Ascending aorta (tissue), 2 donors: ENCODE measurements at regions not wholly inside any gene's neighbourhood (a gene's known extent, or its start where the extent isn't known, plus 50 kb on each side); places are given as distances from the start of the nearest gene placed in this dataset.
"Not testable (repeated sequence)": the region's sequence is repeated elsewhere in the genome, so short reads cannot be mapped to it uniquely, and the experiment has no call there.

Source experiments
- DNase-seq, 2 donors: peaks; one replicate each; pipeline ENCODE4 v3.0.0-alpha.2; 2019; ENCODE audit warnings: low spot score in 2 of 2
- H3K27ac ChIP-seq, 2 donors: fragments of 200-600 bp; sonication (generic); one replicate each; pipeline ENCODE4 v1.5.1; 2016 to 2017; ENCODE audit warnings: mild to moderate bottlenecking in 1 of 2
- H3K27me3 ChIP-seq: fragments of 200-600 bp; sonication (generic); one replicate; pipeline ENCODE4 v1.5.1; 2017
- H3K36me3 ChIP-seq, 2 donors: fragments of 200-600 bp; sonication (generic); one replicate each; pipeline ENCODE4 v1.5.1; 2016
- H3K4me1 ChIP-seq, 2 donors: fragments of 200-600 bp; sonication (generic); one replicate each; pipeline ENCODE4 v1.5.1; 2016 to 2017; ENCODE audit warnings: mild to moderate bottlenecking in 1 of 2
- H3K4me3 ChIP-seq, 2 donors: fragments of 200-600 bp; sonication (generic); one replicate each; pipeline ENCODE4 v1.5.1; 2016 to 2017; ENCODE audit warnings: mild to moderate bottlenecking in 1 of 2
- H3K9me3 ChIP-seq, 2 donors: fragments of 200-600 bp; sonication (generic); one replicate each; pipeline ENCODE4 v1.5.1; 2016
- CTCF ChIP-seq, 3 experiments: fragments of 200-600 bp in 2 of 3; fragments of 450-650 bp in 1 of 3; sonication (generic) in 2 of 3; IDR thresholded peaks; one replicate each; pipeline ENCODE4 v1.5.1; 2016 to 2019; ENCODE audit warnings: antibody characterized with exemption in 3 of 3, mild to moderate bottlenecking in 1 of 3, moderate library complexity in 1 of 3
- intact Hi-C: fragments of 100-400 bp; cut with DNase I; formaldehyde crosslinking; loops from one replicate; pipeline ENCODE4 v1.15.1; 2023

GRCh38 chr5:51214746-51215145 is 168.5 kb upstream of the ISL1 start:
- intact Hi-C loops = no loop called here
- no peaks in the 10 kb centered on the region for H3K4me1 ChIP-seq
- no peaks in the 10 kb centered on the region for H3K27me3 ChIP-seq
- no peak for TF ChIP-seq CTCF (IDR thresholded peaks at IDR 0.05)
- H3K36me3 ChIP-seq = no peaks in the 10 kb centered on the region
- H3K4me3 ChIP-seq = no peak overlapping the region
- H3K27ac ChIP-seq = no peak overlapping the region
- H3K9me3 ChIP-seq = no peaks in the 10 kb centered on the region
- no peak for DNase-seq

- H3K27ac ChIP-seq = no peak overlapping the region
- H3K27me3 ChIP-seq = no peaks in the 10 kb centered on the region
- no peak for TF ChIP-seq CTCF (IDR thresholded peaks at IDR 0.05)
- no peaks in the 10 kb centered on the region for H3K4me1 ChIP-seq
- no peaks in the 10 kb centered on the region for H3K36me3 ChIP-seq
- no peak for DNase-seq
- H3K9me3 ChIP-seq = peaks cover 0 to 9% of the 10 kb centered on the region in 2 donors
- no peak overlapping the region for H3K4me3 ChIP-seq
- intact Hi-C loops = no loop called here
Measured at GRCh38 chr5:51225789-51226742, 157.2 kb upstream of the ISL1 start.

- H3K4me1 ChIP-seq = no peaks in the 10 kb centered on the region
- peaks cover 0 to 9% of the 10 kb centered on the region in 2 donors for H3K9me3 ChIP-seq
- DNase-seq = no peak
- H3K27ac ChIP-seq = no peak overlapping the region
- intact Hi-C loops = no loop called here
- H3K4me3 ChIP-seq = no peak overlapping the region
- no peaks in the 10 kb centered on the region for H3K36me3 ChIP-seq
- no peak for TF ChIP-seq CTCF (IDR thresholded peaks at IDR 0.05)
- H3K27me3 ChIP-seq = no peaks in the 10 kb centered on the region
Measured at GRCh38 chr5:51227963-51228470, 155.2 kb upstream of the ISL1 start.

- Histone ChIP-seq H3K36me3 (no peaks in the 10 kb centered on the region), H3K4me1 (no peaks in the 10 kb centered on the region), H3K4me3 (no peak overlapping the region), H3K9me3 (peaks cover 0 to 9% of the 10 kb centered on the region in 2 donors), H3K27me3 (no peaks in the 10 kb centered on the region), H3K27ac (no peak overlapping the region)
- no peak for DNase-seq
- no peak for TF ChIP-seq CTCF (IDR thresholded peaks at IDR 0.05)
- intact Hi-C loops = no loop called here
Measured at GRCh38 chr5:51230336-51230735, 152.9 kb upstream of the ISL1 start.

GRCh38 chr5:51242456-51242855 is 140.8 kb upstream of the ISL1 start:
- Histone ChIP-seq H3K27me3 (no peaks in the 10 kb centered on the region), H3K36me3 (no peaks in the 10 kb centered on the region), H3K4me1 (no peaks in the 10 kb centered on the region), H3K27ac (no peak overlapping the region), H3K9me3 (no peaks in the 10 kb centered on the region), H3K4me3 (no peak overlapping the region)
- DNase-seq = no peak
- intact Hi-C loops = no loop called here
- no peak for TF ChIP-seq CTCF (IDR thresholded peaks at IDR 0.05)

- intact Hi-C loops, H3K9me3 ChIP-seq, H3K4me3 ChIP-seq, H3K4me1 ChIP-seq, H3K36me3 ChIP-seq, H3K27ac ChIP-seq, DNase-seq, H3K27me3 ChIP-seq: not testable (repeated sequence)
Measured at GRCh38 chr5:51250957-51251356, 132.3 kb upstream of the ISL1 start.
